Erythroblast (primary cell): ENCODE measurements at regions not wholly inside any gene's neighbourhood (a gene's known extent, or its start where the extent isn't known, plus 50 kb on each side); places are given as distances from the start of the nearest gene placed in this dataset.

Experiments used
- GATA1 ChIP-seq: IDR thresholded peaks from 2 replicates; pipeline ENCODE4 v1.6.1; 2011; ENCODE audit warnings: low read depth, mild to moderate bottlenecking, control low read depth, low read length, moderate library complexity
- POLR2A ChIP-seq: IDR thresholded peaks from 2 replicates; pipeline ENCODE4 v1.6.1; 2011; ENCODE audit warnings: mild to moderate bottlenecking, low read length

- no peak for TF ChIP-seq POLR2A
- TF ChIP-seq GATA1 = no peak
These were observed 56.8 kb upstream of the CLMP start for GRCh38 chr11:123251657-123252344.
